HG03432 (cell line): ENCODE measurements at regions not wholly inside any gene's neighbourhood (a gene's known extent, or its start where the extent isn't known, plus 50 kb on each side); places are given as distances from the start of the nearest gene placed in this dataset.

Experiments
- ATAC-seq: cut with Tn5 transposase; IDR thresholded peaks from one replicate; pipeline ENCODE4 v1.9.1; 2021; ENCODE audit warnings: mild to moderate bottlenecking, moderate library complexity; ENCODE audit not compliant: unreplicated experiment

GRCh38 chr7:68547181-68547580, 1051.1 kb upstream of the AUTS2 start:
- no peak for ATAC-seq

- no peak for ATAC-seq
Measured at GRCh38 chr7:68547799-68548198, 1050.5 kb upstream of the AUTS2 start.

- ATAC-seq, result no peak
Measured at GRCh38 chr7:68550027-68550426, 1048.2 kb upstream of the AUTS2 start.

GRCh38 chr7:68550635-68551034, 1047.6 kb upstream of the AUTS2 start:
- no peak for ATAC-seq

- no peak for ATAC-seq
Measured at GRCh38 chr7:68556537-68556936, 1041.7 kb upstream of the AUTS2 start.

- ATAC-seq, result no peak
Measured at GRCh38 chr7:68559518-68559917, 1038.8 kb upstream of the AUTS2 start.

- ATAC-seq, result no peak
Measured at GRCh38 chr7:68562323-68562899, 1035.9 kb upstream of the AUTS2 start.

GRCh38 chr7:68564306-68565135, 1033.8 kb upstream of the AUTS2 start:
- no peak for ATAC-seq

GRCh38 chr7:68571286-68571685, 1027.0 kb upstream of the AUTS2 start:
- ATAC-seq, result no peak

- ATAC-seq, result no peak
Measured at GRCh38 chr7:68573271-68574005, 1024.8 kb upstream of the AUTS2 start.

GRCh38 chr7:68576366-68576765, 1021.9 kb upstream of the AUTS2 start:
- no peak for ATAC-seq

GRCh38 chr7:68581417-68581816, 1016.9 kb upstream of the AUTS2 start:
- no peak for ATAC-seq

- no peak for ATAC-seq
Measured at GRCh38 chr7:68587599-68587998, 1010.7 kb upstream of the AUTS2 start.

GRCh38 chr7:68601826-68602225, 996.4 kb upstream of the AUTS2 start:
- ATAC-seq, result no peak

- ATAC-seq, result no peak
Measured at GRCh38 chr7:68604541-68604940, 993.7 kb upstream of the AUTS2 start.

- no peak for ATAC-seq
Measured at GRCh38 chr7:68610701-68611100, 987.6 kb upstream of the AUTS2 start.

- ATAC-seq, result no peak
Measured at GRCh38 chr7:68613405-68613804, 984.9 kb upstream of the AUTS2 start.

GRCh38 chr7:68613897-68614296, 984.4 kb upstream of the AUTS2 start:
- ATAC-seq, result no peak

GRCh38 chr7:68619526-68619925, 978.7 kb upstream of the AUTS2 start:
- ATAC-seq, result no peak

GRCh38 chr7:68622500-68622899, 975.8 kb upstream of the AUTS2 start:
- no peak for ATAC-seq

GRCh38 chr7:68623030-68623429, 975.2 kb upstream of the AUTS2 start:
- ATAC-seq, result no peak
